ENCODE measurements at regions not wholly inside any gene's neighbourhood (a gene's known extent, or its start where the extent isn't known, plus 50 kb on each side); places are given as distances from the start of the nearest gene placed in this dataset.

DNA sequence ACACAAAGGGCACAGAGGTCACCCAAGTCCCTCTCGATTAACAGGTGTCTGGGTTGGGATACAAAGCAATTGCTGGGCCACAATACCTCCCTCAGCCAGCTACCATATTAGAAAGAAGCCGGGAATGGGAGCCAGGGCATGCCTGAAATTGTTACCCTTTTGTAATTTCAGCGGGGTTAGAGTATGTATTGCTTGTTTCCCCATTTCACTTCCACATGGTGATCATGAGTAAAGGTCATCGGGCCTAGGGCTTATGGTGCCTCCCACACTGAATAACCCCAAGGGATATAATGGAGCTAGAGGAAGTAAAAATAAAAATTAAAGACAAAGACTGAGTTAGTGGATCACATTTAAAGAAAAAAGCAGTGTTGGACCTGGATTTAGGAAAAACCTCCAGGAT is 437.2 kb upstream of the KLHL29 start:
- TF ChIP-seq, protein P1, sequence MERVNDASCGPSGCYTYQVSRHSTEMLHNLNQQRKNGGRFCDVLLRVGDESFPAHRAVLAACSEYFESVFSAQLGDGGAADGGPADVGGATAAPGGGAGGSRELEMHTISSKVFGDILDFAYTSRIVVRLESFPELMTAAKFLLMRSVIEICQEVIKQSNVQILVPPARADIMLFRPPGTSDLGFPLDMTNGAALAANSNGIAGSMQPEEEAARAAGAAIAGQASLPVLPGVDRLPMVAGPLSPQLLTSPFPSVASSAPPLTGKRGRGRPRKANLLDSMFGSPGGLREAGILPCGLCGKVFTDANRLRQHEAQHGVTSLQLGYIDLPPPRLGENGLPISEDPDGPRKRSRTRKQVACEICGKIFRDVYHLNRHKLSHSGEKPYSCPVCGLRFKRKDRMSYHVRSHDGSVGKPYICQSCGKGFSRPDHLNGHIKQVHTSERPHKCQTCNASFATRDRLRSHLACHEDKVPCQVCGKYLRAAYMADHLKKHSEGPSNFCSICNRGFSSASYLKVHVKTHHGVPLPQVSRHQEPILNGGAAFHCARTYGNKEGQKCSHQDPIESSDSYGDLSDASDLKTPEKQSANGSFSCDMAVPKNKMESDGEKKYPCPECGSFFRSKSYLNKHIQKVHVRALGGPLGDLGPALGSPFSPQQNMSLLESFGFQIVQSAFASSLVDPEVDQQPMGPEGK (tag by site-specific recombination; IDR thresholded peaks at IDR 0.05) = no peak
- TF ChIP-seq OSR2 (tag by site-specific recombination; IDR thresholded peaks at IDR 0.05) (no peak), CTCF (tag by site-specific recombination; IDR thresholded peaks at IDR 0.05) (no peak), ZNF324 (tag by site-specific recombination; IDR thresholded peaks at IDR 0.05) (no peak), ZNF596 (tag by site-specific recombination; IDR thresholded peaks at IDR 0.05) (no peak), KLF16 (tag by site-specific recombination; IDR thresholded peaks at IDR 0.05) (no peak), REST (tag by site-specific recombination; IDR thresholded peaks at IDR 0.05) (no peak), ZNF174 (tag by site-specific recombination; IDR thresholded peaks at IDR 0.05) (no peak), ZNF274 (IDR thresholded peaks at IDR 0.05; ENCODE audit: low read length) (no peak), ZNF274 (tag by site-specific recombination; IDR thresholded peaks at IDR 0.05; ENCODE audit: borderline replicate concordance) (no peak), ZNF175 (tag by site-specific recombination; IDR thresholded peaks at IDR 0.05) (no peak), ZNF138 (tag by site-specific recombination; IDR thresholded peaks at IDR 0.05; ENCODE audit: borderline replicate concordance) (no peak)
- TF ChIP-seq, protein P2, sequence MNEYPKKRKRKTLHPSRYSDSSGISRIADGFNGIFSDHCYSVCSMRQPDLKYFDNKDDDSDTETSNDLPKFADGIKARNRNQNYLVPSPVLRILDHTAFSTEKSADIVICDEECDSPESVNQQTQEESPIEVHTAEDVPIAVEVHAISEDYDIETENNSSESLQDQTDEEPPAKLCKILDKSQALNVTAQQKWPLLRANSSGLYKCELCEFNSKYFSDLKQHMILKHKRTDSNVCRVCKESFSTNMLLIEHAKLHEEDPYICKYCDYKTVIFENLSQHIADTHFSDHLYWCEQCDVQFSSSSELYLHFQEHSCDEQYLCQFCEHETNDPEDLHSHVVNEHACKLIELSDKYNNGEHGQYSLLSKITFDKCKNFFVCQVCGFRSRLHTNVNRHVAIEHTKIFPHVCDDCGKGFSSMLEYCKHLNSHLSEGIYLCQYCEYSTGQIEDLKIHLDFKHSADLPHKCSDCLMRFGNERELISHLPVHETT (tag by site-specific recombination; IDR thresholded peaks at IDR 0.05) = no peak
- TF ChIP-seq, protein P3, sequence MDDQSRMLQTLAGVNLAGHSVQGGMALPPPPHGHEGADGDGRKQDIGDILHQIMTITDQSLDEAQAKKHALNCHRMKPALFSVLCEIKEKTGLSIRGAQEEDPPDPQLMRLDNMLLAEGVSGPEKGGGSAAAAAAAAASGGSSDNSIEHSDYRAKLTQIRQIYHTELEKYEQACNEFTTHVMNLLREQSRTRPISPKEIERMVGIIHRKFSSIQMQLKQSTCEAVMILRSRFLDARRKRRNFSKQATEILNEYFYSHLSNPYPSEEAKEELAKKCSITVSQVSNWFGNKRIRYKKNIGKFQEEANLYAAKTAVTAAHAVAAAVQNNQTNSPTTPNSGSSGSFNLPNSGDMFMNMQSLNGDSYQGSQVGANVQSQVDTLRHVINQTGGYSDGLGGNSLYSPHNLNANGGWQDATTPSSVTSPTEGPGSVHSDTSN (CRISPR knock-in tag; IDR thresholded peaks at IDR 0.05) = no peak

Data from HEK293 (cell line).